ENCODE measurements at regions not wholly inside any gene's neighbourhood (a gene's known extent, or its start where the extent isn't known, plus 50 kb on each side); places are given as distances from the start of the nearest gene placed in this dataset.

DNA sequence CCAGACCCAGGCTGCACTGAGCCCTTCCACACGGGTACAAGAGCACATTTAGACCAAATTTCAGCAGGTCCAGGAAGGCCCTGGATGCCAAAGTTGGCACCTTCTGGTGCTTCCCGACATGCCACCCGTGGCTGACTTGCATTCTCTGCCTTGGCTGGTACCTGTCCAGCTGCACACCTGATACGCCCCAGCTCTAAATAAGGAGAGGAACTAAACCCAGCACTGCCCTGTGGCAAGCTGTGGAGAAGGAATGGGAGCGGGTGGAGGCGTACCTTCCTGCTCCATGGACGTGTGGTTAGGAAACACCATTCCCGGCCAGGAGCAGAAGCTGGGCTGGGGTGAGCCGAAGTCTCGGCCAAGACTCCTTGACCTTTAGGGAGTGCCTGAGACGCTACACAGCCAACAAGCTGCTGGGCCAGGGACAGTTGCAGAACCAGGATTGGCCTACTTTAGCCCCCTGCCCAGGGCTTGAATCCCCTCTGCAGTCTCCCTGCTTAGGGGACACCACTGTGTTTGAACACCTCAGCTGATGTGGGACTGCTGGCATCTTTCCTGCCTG is 86.5 kb upstream of the TAF1B start:
- DNase-seq (ENCODE audit: low read depth) = no peak

DNA sequence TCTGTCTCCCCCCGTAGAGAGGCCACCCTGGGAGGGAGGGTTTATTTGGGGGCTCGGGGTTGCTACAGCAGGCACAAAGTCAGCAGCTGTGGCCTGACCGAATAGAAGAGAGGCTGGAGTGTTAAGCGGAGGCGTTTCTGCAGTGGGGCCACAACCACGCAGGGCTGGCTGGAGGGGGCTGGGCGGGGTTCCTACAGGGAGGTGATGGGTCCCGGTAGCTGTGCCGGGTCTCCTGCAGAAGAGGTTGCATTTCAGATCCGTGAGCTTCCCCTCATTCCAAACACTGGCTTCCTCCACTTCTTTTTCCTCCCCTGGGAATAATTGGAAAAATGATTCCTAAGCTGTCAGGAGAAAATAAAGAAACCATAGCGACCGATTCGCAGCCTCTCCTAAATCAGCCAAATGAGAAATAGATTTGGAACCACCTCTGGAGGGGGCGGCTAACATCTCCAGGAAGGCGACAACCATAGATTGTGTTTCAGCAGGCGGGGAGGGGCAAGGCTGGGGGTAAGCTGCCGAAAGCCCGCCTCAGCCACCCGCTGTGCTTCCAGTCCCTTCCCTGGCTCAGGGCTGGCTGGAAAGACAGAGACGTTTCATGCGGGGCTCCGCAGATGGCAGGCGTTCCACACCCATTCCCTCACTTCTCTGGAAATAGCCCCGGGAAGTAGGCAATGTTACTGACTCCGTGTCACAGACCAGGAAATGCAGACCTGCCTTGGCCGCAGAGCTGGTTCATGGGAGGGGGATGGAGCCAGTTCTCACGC is 85.6 kb upstream of the TAF1B start:
- no peak for DNase-seq (ENCODE audit: low read depth)

DNA sequence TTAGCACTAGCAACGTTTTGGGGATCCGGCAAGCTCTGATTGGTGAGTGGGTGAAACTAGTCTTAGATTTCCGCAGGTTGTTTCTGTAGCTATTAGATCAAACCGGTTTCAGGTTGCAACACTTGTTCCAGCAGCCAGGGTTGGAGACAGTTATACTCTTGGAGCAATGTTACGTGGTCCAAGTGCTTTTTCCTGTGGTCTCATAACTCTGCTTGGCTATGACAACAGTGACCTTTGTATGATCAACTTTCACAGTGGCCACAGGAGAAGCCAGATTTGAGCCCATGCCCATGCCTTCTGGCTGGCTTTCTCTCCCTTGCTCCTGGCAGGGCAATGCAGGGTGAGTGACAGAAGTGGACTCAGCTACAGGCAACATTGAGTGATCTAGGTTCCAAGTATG is 84.5 kb upstream of the TAF1B start:
- no peak for DNase-seq (ENCODE audit: low read depth)

DNA sequence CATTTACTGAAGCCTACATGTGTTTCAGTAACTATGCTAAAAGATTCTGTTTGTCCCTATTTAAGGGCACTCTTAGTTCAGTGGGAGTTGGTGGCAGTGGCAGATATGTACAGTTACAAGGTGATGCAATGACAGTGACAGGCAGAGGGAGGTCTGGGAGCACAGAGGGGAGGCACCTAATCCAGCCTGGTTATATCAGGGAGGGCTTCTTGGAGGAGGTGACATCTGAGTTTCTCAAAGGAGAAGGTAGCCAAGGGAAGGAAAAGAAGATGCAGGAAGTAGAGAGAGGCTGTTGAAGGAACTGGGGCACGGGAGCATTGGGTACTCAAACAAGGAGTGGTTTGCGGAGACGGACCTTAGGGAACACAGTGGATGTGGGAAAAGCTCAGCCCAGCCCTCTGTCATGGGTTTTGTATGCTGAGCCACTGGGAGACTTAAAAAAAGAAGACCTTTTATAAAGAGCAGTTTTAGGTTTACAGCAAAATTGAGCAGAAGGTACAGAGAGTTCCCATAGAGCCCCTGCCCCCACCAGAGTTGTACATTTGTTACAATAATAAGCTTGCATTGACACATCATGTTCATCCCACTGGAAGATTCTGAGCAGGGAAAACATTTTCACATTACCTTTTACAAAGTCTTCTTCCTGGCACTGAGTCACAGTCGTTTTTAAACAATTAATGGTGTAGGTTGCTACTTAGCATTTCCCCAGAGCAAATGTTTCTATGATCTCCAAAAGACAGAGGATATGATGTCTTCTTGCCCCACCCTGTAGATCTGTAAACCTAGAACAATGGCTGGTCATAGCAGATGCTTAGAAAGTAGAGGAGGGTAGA is 83.0 kb upstream of the TAF1B start:
- DNase-seq (ENCODE audit: low read depth) = no peak

DNA sequence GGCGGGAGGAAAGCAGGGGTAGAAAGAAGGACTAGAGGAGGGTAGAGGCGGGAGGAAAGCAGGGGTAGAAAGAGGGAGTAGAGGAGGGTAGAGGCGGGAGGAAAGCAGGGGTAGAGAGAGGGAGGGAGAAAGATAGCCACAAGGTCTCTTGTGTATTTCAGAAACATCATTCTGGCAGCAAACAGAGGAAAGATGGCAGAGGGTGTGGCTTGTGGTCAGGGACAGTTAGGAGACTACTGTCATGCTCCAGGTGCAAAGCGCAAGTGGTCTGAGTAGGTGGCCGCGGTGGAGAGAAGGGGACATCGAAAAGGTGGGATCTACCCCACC is 82.4 kb upstream of the TAF1B start:
- no peak for DNase-seq (ENCODE audit: low read depth)

DNA sequence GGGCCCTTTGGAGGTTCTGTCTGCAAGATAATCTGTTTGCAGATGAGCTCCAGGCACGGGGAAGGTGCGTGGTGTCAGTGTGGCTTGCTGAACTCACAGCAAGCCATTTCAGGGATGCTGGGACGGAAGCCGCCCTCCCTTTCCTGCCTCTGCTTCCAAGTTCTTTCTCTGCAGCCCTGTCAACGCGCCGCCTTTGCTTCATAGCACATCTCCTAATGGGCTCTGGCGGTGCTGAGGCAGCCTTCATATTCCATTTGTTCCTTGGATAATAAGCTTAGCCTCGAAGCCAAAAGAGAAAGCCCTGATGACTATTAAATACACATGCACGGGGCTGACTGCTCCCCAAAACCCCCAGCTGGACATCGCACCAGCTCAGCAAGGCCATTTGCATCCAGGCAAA is 81.7 kb upstream of the TAF1B start:
- DNase-seq (ENCODE audit: low read depth) = no peak

DNA sequence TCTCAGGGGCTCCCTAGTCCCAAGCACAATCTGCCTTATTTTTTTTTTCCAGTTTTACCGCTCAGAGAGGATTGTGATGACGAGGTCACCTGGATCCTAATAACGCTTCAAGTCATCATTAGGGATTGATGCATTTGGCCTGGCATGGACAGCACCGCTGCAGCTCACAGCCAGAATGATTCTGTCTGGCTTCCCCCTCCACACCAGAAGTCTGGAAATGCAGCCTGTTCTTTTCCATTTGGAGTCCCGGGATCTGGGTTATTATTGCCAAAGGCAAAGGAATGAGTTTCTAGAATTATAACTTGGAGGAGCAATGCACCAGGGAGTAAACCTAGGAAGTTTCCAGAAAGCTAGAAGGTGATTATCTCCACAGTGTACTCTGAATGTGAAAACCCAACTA is 81.1 kb upstream of the TAF1B start:
- DNase-seq (ENCODE audit: low read depth) = no peak

DNA sequence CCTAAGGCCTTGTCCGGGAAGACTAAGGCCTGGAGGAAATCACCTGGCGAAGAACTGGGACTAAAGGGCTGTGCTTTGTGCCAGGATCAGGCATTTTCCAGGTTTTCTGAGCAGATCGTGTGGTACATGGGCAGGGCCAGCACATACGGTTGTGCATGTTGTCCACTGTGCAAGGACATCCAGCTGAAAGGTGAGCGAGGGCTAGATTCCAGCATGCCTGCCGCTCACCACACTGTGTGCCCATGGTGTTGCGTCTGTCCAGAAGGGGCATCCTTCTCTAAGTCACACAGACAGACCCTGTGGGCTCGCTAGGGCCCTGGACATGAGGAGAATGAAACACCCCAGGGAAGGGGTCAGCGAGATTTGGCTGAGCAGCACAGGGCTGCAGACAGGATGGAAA is 80.3 kb upstream of the TAF1B start:
- no peak for DNase-seq (ENCODE audit: low read depth)

DNA sequence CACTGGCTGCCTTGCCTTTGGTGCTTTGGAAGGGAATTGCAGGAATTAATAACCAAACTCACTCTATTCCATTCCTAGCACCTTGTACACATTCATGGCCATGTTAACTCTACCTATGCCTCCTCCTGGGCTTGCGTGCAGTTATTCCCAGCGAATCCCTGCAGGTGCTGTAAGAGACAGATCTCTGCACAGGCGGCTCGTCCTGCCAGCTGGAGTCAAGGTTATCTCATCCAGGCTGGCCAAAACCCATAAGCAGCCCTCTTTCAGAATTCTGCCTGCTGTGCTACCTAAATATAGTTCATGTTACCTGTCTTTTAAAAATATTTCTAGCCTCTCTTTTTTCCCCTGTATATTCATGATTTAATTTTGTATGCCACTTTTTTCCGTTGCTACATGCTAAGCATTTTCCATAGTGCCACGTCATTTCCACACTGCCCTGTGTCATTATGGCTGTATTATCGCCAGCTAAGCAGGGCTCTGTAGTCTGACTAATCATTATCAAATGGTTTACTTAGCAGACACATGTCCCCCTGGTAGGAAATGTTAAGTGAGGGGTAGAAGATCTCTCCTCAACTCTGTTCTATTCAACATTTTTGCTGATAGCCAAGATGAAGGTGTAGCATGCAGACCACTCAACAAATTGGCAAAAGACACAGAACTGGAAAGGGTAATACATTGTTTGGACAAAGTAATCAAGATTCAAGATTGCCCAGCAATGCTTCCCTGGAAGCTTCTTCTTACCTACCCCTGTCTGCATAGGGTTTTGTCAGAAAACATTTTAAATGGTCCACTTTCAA is 79.7 kb upstream of the TAF1B start:
- no peak for DNase-seq (ENCODE audit: low read depth)

DNA sequence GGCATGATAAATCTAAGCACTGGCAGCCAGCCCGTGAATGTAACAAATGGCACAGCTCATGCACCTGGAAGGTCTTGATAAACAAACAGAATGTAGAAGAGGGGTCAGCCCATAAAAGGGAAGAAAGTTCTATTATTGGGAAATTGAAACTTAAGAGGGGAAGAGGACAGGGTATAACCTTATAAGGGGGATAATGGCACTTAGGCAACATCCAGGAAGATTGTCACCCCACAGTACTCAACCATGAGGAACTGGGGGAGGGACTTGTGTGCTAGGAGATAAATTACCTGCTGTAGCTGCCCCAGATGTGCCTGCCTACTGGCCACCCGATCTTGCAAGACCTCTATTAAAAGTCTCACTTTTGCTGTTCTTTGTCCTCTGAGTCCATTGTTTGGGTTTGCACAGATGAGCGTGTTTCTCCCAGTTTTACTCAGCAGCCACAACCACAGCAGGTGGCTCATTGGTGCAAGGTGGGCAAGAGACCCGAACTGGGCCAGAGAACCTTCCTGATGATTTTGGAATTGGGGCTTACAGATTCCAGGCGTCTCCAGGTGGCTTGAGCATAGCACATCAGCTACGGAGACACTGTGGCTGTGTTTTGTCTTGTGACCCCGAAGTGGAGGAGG is 79.0 kb upstream of the TAF1B start:
- DNase-seq (ENCODE audit: low read depth) = no peak

DNA sequence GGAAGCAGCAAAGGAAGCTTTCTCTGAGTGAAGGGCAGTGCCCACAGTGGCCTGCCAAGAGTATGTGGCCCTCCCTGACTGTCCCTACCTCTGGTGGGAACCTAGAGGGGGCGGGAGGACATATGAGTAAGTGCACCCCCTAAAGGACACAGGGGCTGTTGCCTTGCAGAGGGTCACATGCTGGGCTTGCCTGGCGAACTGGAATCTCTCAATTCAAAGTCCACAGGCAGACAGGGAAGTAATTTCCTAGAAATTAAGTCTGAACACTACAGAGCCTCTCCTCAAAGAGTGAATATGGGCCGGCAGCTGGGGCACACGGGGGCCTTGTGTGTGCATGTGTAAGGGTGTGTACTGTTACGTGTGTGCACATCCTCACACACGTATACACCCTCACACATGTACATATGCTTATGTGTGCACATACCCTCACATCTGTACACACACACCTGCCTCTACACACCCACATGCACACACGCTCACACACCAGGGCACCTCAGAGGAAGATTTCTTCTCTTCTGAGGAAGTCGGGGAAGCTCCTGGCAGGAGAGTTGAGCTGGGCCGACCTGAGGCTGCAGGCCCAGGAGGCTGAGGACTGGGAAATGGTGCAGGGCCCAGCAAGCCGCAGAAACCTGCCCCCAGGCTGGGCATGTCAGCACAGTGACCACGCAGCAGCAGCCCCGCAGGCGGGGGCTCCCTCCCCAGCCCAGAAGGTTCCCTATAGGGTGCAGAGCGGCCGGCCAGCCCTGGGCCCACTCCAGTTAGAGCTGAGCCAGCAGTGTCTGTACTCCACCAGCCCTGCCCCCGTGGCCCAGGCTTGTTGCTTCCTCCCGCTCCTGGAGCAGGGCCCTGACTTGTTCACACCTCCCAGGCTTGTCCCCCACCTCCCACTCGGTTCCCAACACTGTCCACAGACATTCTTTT is 77.4 kb upstream of the TAF1B start:
- DNase-seq (ENCODE audit: low read depth) = no peak

DNA sequence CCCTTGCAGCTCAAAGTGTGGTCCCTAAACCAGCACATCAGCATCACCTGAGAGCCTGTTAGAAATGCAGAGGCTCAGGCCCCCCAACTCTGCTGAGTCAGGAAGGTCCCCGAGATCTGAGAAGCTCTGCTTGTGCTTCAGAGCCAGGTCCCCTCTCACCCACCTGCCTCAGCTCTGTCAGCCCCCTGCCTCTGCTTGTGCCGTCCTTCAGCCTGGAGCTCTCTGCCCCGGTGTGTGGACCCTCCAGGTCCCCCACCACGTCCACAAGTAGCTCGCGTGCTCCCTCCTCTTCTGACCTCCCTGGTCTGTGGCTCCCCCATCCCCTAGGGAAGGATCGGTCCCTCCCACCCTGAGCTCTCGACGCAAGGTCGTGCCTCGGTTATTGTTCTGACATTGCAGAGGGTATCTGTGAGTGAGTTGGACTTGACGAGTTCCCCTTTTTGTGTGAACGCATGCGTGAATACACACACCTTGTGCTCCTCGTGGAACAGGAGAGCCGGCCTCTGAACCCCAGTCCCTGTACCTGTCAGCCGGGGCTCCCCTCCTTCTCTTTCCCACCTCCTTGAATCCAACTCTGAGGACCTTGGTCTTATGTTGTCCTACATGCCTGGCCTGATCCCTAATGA is 75.5 kb upstream of the TAF1B start:
- DNase-seq (ENCODE audit: low read depth) = no peak

DNA sequence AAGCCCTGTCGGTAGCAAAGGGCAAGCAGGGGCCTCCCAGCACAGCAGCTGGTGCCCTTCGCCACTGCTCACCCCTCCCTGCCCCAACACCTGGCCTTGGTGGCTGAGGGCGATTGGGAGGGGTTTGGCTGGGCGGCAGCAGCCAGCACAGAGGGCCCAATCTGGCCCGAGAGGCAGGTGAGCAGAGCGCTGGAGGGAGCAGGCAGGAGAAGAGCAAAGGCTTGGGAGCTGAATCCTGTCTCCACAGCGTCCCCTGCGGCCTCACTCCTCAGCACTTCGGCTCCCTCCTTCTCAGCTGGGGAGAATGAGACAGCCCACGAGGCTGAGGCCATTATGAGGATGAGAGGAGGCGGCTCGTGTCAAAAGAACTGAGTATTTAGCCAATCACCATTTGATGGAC is 74.9 kb upstream of the TAF1B start:
- no peak for DNase-seq (ENCODE audit: low read depth)

DNA sequence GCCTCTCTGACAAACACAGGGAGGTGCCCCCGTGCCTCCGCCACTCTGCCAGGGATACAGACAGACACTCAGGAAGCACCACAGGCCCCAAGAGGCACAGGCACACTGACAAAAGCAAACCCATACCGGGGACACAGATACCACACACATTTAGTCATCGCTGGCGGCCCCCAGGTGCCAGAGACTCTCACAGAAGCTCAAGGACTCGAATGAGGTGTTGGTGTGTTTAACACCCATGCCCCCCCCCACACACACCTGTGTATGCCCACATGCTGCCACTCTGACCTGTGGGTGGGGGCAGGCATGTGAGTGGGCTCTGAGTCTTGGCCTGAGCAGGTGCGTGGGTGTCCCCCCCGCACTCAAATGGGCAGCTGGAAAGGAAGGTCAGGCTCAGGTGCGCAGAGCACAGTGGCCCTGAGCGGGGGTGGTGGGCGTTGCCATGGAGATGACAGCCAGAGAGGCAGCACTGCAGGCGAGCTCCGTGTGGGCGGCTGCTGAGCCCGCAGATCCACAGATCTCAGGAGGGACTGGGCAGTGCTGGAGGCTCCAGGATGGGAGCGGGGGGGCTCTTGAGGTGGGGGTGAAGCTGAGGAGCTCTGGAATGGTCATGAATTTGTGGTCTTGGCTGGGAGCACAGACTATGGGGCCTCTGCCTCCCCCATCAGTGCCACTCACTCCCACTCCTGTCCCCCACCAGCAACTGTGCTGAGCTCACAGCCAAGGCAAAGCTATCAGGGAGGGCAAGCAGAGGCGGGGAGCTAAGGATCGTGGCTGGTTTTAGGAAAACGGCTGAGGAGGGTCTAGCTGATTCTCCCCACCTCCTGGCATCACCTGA is 73.9 kb upstream of the TAF1B start:
- DNase-seq (ENCODE audit: low read depth) = no peak

DNA sequence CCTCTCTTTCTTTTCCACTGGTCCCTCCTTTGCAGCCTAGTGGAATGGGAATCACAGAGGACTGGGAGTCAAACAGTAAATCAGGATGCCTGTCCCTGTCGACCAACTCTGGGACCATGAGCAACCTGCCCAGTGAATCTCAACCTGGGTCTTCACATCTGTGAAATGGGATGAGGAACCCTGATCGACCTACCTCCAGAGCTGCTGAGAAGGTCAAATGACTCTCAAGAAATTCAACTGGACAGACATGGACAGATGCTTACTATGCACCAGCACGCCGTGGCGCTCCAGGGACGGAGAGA is 73.3 kb upstream of the TAF1B start:
- DNase-seq (ENCODE audit: low read depth) = no peak

DNA sequence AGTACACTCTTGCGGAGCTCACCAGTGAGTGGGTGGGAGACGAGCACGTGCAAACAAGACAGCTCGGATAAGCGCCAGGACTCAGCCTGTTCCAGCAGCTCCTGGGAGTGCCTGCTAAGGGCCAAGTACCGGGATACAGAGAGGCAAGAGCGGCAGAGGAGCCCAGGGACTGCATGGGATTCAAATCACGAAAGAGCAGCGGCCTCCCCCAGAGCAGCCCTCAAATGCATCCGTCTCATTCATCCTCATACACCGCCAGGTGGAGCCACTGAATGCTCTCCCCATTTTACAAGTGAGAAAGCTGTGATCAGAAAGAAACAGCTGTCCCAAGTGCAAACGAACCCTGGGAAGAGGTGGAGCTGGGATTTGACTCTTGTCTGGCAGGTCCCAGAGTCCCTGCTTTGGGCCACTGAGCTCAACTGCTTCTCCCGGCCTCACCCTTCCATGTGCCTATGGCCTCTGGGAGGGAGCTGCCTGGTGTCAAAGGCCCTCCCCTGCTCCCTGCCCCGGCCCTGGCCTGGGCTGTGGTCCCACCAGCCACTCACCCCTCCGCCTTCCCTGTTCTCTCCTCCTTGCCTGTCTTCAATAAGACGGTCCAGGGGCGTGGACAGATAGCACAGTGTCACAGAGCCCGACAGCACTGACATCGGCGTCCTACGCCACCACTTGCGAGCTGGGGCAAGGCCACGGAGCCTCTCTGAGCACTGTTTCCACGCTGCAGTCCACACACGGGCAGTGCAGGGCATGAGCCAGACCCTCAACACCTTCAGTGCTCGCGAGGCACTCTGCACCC is 72.8 kb upstream of the TAF1B start:
- peak; percentile 19 for DNase-seq (ENCODE audit: low read depth)

DNA sequence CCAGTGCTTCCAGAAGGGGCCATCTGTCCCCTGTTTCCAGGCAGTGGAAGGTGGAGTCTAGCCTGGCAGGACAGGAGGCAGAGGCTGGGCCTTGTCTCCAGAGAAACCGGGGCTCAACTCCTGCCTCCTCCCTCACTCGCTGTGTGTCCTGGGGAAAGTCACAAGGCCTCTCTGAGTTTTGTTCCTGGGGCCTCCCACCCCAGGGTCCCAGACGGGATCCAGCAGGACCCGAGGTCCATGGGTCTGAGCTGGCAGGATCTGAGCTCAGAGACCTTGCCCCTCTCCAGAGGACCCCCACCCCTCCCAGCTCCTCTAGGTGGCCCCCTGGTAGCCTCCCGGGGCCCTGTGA is 72.2 kb upstream of the TAF1B start:
- no peak for DNase-seq (ENCODE audit: low read depth)

DNA sequence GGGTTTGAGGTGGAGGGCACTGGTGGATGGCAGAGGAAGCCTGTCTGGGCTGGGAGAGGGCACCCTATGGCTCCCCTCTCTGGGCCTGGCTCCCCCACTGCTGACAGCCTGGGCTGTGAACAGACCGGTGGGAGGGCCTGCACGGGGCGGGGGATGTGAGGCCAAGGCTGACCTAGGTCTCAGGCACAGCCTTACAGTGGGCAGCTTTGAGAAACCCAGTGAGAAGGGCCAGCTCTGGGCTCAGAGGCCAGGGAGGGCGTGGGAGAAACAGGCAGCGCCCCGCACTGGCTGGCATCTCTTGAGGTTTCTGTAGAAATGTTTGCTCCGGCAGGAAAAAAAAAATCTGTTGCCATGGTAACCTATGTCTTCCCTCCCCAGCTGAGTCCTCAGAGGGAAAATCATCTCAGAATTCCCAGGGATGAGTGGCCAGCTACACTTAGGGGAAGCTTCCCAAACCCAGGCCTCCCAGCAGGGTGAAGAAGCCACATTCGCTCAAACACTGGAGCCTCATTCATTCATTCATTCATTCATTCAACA is 71.7 kb upstream of the TAF1B start:
- DNase-seq (ENCODE audit: low read depth) = peak; percentile 17
